Adipocyte (in vitro differentiated cells): ENCODE measurements at regions not wholly inside any gene's neighbourhood (a gene's known extent, or its start where the extent isn't known, plus 50 kb on each side); places are given as distances from the start of the nearest gene placed in this dataset.

Source experiments
- DNase-seq: peaks from one replicate; pipeline ENCODE4 v3.0.0-alpha.2; 2015; ENCODE audit warnings: low read depth
- H3K27me3 ChIP-seq: replicated peaks from 2 replicates; pipeline ENCODE4 v1.7.0; 2013; ENCODE audit warnings: mild to moderate bottlenecking, low read length, moderate library complexity; ENCODE audit not compliant: control insufficient read depth, insufficient read depth
- H3K36me3 ChIP-seq: 2 replicates; pipeline ENCODE4 v1.7.0; 2013; ENCODE audit warnings: low read length, mild to moderate bottlenecking, moderate library complexity; ENCODE audit not compliant: control insufficient read depth, insufficient read depth, severe bottlenecking
- H3K4me1 ChIP-seq: 2 replicates; pipeline ENCODE4 v1.7.0; 2013; ENCODE audit warnings: mild to moderate bottlenecking, low read length, moderate library complexity; ENCODE audit not compliant: control insufficient read depth, insufficient read depth
- H3K4me3 ChIP-seq: 2 replicates; pipeline ENCODE4 v1.7.0; 2013; ENCODE audit warnings: mild to moderate bottlenecking, low read length, moderate library complexity
- H3K9ac ChIP-seq: 2 replicates; pipeline ENCODE4 v1.7.0; 2013; ENCODE audit warnings: mild to moderate bottlenecking, low read length, moderate library complexity
- H3K9me3 ChIP-seq: 2 replicates; pipeline ENCODE4 v1.7.0; 2013; ENCODE audit warnings: mild to moderate bottlenecking, low read length, moderate library complexity; ENCODE audit not compliant: control insufficient read depth

DNA sequence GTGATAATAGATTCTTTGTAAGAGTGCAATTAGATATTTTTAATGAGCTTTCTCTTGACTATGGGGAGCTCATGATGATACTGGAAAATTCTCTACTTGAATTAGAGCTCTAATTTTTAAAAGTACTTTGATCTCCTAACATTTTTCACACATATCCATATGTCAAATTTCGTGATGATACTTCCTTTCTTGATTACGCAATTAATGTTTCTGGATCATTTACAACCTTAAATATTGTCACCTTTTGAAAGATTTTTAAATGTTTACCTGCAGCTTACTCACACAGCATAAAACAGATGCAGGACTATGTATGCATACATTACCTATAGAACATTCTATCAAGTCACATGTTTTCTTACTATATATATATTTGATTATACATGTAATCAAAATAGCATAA is 598.5 kb upstream of the DSEL start:
- Histone ChIP-seq H3K9ac (no peak overlapping the region), H3K36me3 (no peaks in the 10 kb centered on the region), H3K27me3 (no peaks in the 10 kb centered on the region), H3K9me3 (no peaks in the 10 kb centered on the region), H3K4me3 (no peak overlapping the region), H3K4me1 (no peaks in the 10 kb centered on the region)
- no peak for DNase-seq

DNA sequence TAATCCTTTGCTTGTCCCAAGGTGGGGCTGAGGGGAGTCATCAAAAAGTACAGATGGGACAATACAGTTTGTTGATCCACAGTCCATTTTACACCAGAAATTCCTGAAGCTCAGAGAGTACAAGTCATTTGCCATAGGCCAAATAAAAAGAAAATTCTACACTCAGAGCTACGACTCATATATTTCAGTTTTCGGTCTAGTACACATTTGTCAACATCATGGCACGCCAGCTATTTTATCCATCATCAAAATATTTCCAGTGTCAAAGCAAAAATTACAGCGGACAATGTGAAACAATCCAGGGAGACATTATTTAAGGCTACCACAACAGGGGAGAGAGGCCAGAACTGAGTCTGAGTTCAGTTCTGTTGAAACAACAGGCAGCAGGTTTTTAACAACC is 587.5 kb upstream of the DSEL start:
- no peaks in the 10 kb centered on the region for H3K36me3 ChIP-seq
- no peaks in the 10 kb centered on the region for H3K9me3 ChIP-seq
- DNase-seq, result no peak
- no peak overlapping the region for H3K4me3 ChIP-seq
- H3K4me1 ChIP-seq, result no peaks in the 10 kb centered on the region
- H3K27me3 ChIP-seq, result no peaks in the 10 kb centered on the region
- H3K9ac ChIP-seq, result no peak overlapping the region

DNA sequence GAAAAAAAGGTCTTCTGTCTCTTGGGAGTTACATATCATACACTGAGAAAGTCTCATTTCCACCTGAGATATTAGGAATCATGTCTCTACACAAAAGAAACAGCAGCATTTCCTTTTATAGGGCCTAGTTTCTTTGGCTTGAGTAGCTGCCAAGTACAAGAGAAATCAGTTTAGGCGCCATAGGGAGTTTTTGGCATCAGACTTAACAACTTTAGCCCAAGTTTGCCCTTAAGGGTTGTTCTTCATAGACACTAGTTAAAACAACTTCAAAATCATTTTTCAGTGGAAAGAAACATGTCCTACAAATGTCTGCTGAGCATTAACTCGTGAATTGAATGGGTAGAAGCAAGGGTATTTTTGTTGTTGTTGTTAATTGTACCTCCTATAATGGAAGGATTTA is 587.0 kb upstream of the DSEL start:
- H3K4me3 ChIP-seq, result no peak overlapping the region
- no peaks in the 10 kb centered on the region for H3K27me3 ChIP-seq
- no peak for DNase-seq
- H3K4me1 ChIP-seq, result no peaks in the 10 kb centered on the region
- no peaks in the 10 kb centered on the region for H3K36me3 ChIP-seq
- H3K9me3 ChIP-seq, result no peaks in the 10 kb centered on the region
- H3K9ac ChIP-seq, result no peak overlapping the region

GRCh38 chr18:68102117-68102516 is 585.6 kb upstream of the DSEL start:
- H3K9me3 ChIP-seq, result no peaks in the 10 kb centered on the region

DNA sequence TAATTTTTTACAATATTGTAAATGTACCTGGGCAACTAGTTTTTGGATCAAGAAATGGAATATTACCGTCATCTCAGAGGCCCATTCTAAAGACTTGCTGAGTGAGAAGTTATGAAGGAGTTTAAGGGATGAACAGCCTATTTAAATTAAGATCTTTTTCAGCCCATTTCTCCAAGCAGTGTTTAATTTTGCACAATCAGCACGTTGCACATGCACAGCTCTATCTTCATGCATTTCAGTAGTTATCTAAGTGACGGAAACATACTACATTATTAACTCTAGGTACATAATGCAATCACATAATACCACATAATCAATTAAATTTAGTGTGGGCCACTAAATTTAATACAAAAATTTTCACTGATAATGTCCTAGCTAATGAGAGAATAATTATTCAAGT is 582.1 kb upstream of the DSEL start:
- no peak for DNase-seq
- no peaks in the 10 kb centered on the region for H3K36me3 ChIP-seq
- no peak overlapping the region for H3K4me3 ChIP-seq
- H3K9me3 ChIP-seq, result no peaks in the 10 kb centered on the region
- H3K27me3 ChIP-seq, result no peaks in the 10 kb centered on the region
- no peak overlapping the region for H3K9ac ChIP-seq
- H3K4me1 ChIP-seq, result no peaks in the 10 kb centered on the region

More at GRCh38 chr18:68102117-68102516, 585.6 kb upstream of the DSEL start:
- H3K36me3 ChIP-seq, result no peaks in the 10 kb centered on the region
- H3K4me3 ChIP-seq, result no peak overlapping the region
- no peaks in the 10 kb centered on the region for H3K27me3 ChIP-seq
- DNase-seq, result peak; percentile 13
- no peak overlapping the region for H3K9ac ChIP-seq
- H3K4me1 ChIP-seq, result no peaks in the 10 kb centered on the region

- DNase-seq, result no peak
- no peak overlapping the region for H3K4me3 ChIP-seq
These were observed 570.0 kb upstream of the DSEL start for GRCh38 chr18:68086481-68086880.

DNA sequence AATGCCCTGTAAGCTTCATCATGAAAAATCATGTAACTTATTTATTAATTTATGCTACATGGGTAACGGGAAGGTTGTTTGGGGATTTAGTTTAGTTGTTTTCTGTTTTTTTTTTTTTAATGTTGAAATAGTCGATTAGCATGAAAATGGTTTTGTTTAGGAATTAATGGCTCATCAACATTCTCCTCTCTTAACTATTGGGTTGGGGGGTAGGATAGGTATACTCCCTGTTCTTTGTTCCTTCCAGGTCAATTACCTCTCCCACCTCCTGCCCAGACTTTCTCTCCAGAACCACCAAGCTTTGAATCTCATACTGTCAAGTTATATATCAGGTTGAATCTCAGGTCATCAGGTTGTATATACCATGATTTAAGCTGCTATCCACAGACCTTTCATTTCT is 568.7 kb upstream of the DSEL start:
- no peak for DNase-seq
- Histone ChIP-seq H3K36me3 (no peaks in the 10 kb centered on the region), H3K9ac (no peak overlapping the region), H3K4me1 (peaks cover 28% of the 10 kb centered on the region), H3K4me3 (no peak overlapping the region), H3K9me3 (no peaks in the 10 kb centered on the region), H3K27me3 (no peaks in the 10 kb centered on the region)

More at GRCh38 chr18:68086481-68086880, 570.0 kb upstream of the DSEL start:
- H3K9me3 ChIP-seq, result no peaks in the 10 kb centered on the region
- no peaks in the 10 kb centered on the region for H3K27me3 ChIP-seq
- H3K4me1 ChIP-seq, result peaks cover 28% of the 10 kb centered on the region
- peak overlapping the region; percentile 10 for H3K9ac ChIP-seq
- H3K36me3 ChIP-seq, result no peaks in the 10 kb centered on the region

GRCh38 chr18:68083776-68084175 is 567.3 kb upstream of the DSEL start:
- Histone ChIP-seq H3K4me1 (peaks cover 28% of the 10 kb centered on the region), H3K27me3 (no peaks in the 10 kb centered on the region), H3K4me3 (no peak overlapping the region), H3K9me3 (no peaks in the 10 kb centered on the region), H3K9ac (no peak overlapping the region), H3K36me3 (no peaks in the 10 kb centered on the region)
- no peak for DNase-seq

DNA sequence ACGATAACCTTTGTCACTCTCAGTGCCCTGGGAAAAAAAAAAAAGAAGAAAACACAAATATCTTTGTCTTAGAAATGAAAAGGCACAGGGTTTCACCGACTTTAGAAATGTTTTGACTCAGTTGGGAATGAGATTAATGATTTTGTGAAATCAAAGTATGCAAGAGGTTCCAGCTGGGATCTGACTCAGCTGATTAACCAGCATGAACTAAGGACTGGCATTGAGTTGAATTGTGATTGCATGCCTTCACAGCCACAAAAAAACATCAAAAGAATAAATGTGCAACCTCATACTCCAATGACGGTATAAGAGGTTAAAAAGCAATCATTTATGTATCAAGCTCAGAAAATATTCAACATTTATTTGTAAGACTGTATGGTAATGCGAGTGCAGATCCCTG is 566.6 kb upstream of the DSEL start:
- Histone ChIP-seq H3K36me3 (no peaks in the 10 kb centered on the region), H3K4me3 (no peak overlapping the region), H3K4me1 (peaks cover 28% of the 10 kb centered on the region), H3K9me3 (no peaks in the 10 kb centered on the region), H3K9ac (peak overlapping the region; percentile 3), H3K27me3 (no peaks in the 10 kb centered on the region)
- DNase-seq, result peak; percentile 58

GRCh38 chr18:68072744-68073143 is 556.2 kb upstream of the DSEL start:
- DNase-seq, result no peak
- no peaks in the 10 kb centered on the region for H3K27me3 ChIP-seq
- no peak overlapping the region for H3K9ac ChIP-seq
- H3K9me3 ChIP-seq, result peaks cover 11% of the 10 kb centered on the region
- no peaks in the 10 kb centered on the region for H3K4me1 ChIP-seq
- H3K4me3 ChIP-seq, result no peak overlapping the region
- no peaks in the 10 kb centered on the region for H3K36me3 ChIP-seq

DNA sequence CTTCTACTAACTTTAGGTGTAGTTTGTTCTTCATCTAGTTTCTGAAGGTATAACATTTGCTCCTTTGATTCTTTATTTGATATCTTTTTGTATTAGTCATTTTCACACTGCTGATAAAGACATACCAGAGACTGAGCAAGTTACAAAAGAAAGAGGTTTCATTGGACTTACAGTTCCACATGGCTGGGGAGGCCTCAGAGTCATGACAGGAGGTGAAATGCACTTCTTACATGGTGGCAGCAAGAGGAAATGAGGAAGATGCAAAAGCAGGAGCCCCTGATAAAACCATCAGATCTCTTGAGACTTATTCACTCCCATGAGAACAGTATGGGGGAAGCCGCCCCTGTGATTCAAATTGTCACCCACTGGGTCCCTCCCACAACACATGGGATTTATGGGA is 544.4 kb upstream of the DSEL start:
- Histone ChIP-seq H3K9ac (no peak overlapping the region), H3K27me3 (no peaks in the 10 kb centered on the region), H3K36me3 (no peaks in the 10 kb centered on the region), H3K9me3 (peaks cover 16% of the 10 kb centered on the region), H3K4me1 (no peaks in the 10 kb centered on the region), H3K4me3 (no peak overlapping the region)
- DNase-seq, result no peak

GRCh38 chr18:68056936-68057335 is 540.4 kb upstream of the DSEL start:
- Histone ChIP-seq H3K36me3 (no peaks in the 10 kb centered on the region), H3K9ac (no peak overlapping the region), H3K4me1 (no peaks in the 10 kb centered on the region), H3K27me3 (no peaks in the 10 kb centered on the region), H3K4me3 (no peak overlapping the region), H3K9me3 (no peaks in the 10 kb centered on the region)
- DNase-seq, result peak; percentile 21
